Endothelial cell (in vitro differentiated cells): ENCODE measurements at regions not wholly inside any gene's neighbourhood (a gene's known extent, or its start where the extent isn't known, plus 50 kb on each side); places are given as distances from the start of the nearest gene placed in this dataset.

Experiments used
- DNase-seq: peaks from one replicate; pipeline ENCODE4 v3.0.0; 2021; ENCODE audit warnings: low spot score
- H3K27ac Mint-ChIP-seq: one replicate; pipeline ENCODE4 v1.8.0; 2021; ENCODE audit warnings: mixed read lengths, inconsistent platforms; ENCODE audit not compliant: unreplicated experiment
- H3K27me3 Mint-ChIP-seq: one replicate; pipeline ENCODE4 v1.8.0; 2021; ENCODE audit warnings: mild to moderate bottlenecking, moderate library complexity, mixed read lengths, inconsistent platforms; ENCODE audit not compliant: unreplicated experiment
- H3K36me3 Mint-ChIP-seq: one replicate; pipeline ENCODE4 v1.8.0; 2021; ENCODE audit warnings: mild to moderate bottlenecking, low read depth, mixed read lengths, inconsistent platforms; ENCODE audit not compliant: unreplicated experiment
- H3K4me1 Mint-ChIP-seq: one replicate; pipeline ENCODE4 v1.8.0; 2021; ENCODE audit warnings: mild to moderate bottlenecking, mixed read lengths, inconsistent platforms; ENCODE audit not compliant: unreplicated experiment
- H3K4me3 Mint-ChIP-seq: one replicate; pipeline ENCODE4 v1.8.0; 2021; ENCODE audit warnings: mild to moderate bottlenecking, mixed read lengths, inconsistent platforms; ENCODE audit not compliant: unreplicated experiment
- H3K9me3 Mint-ChIP-seq: one replicate; pipeline ENCODE4 v1.8.0; 2021; ENCODE audit warnings: mixed read lengths, inconsistent platforms; ENCODE audit not compliant: unreplicated experiment
- CTCF ChIP-seq: fragments of 200-600 bp; sonication (generic); IDR thresholded peaks from one replicate; pipeline ENCODE4 v1.5.0; 2021; ENCODE audit warnings: antibody characterized with exemption; ENCODE audit not compliant: unreplicated experiment

GRCh38 chrX:78456909-78457308 lies 129.5 kb upstream of the CYSLTR1 start:
- H3K27ac Mint-ChIP-seq = no peak overlapping the region
- H3K4me3 Mint-ChIP-seq = no peak overlapping the region
- no peaks in the 10 kb centered on the region for H3K4me1 Mint-ChIP-seq
- no peak for TF ChIP-seq CTCF
- no peaks in the 10 kb centered on the region for H3K36me3 Mint-ChIP-seq
- DNase-seq = no peak
- H3K27me3 Mint-ChIP-seq = no peaks in the 10 kb centered on the region
- no peaks in the 10 kb centered on the region for H3K9me3 Mint-ChIP-seq

- Mint-ChIP-seq H3K9me3 (no peaks in the 10 kb centered on the region), H3K4me1 (no peaks in the 10 kb centered on the region), H3K4me3 (no peak overlapping the region), H3K27me3 (no peaks in the 10 kb centered on the region), H3K36me3 (no peaks in the 10 kb centered on the region), H3K27ac (no peak overlapping the region)
- no peak for TF ChIP-seq CTCF
- DNase-seq = no peak
Measured at GRCh38 chrX:78455901-78456300, 128.5 kb upstream of the CYSLTR1 start.

GRCh38 chrX:78452356-78452755 lies 124.9 kb upstream of the CYSLTR1 start:
- Mint-ChIP-seq H3K9me3 (no peaks in the 10 kb centered on the region), H3K4me3 (no peak overlapping the region), H3K27me3 (no peaks in the 10 kb centered on the region), H3K36me3 (no peaks in the 10 kb centered on the region), H3K4me1 (no peaks in the 10 kb centered on the region), H3K27ac (no peak overlapping the region)
- no peak for TF ChIP-seq CTCF
- no peak for DNase-seq

GRCh38 chrX:78437621-78438020 lies 110.2 kb upstream of the CYSLTR1 start:
- Mint-ChIP-seq H3K27ac (no peak overlapping the region), H3K4me3 (no peak overlapping the region), H3K27me3 (no peaks in the 10 kb centered on the region), H3K9me3 (no peaks in the 10 kb centered on the region), H3K36me3 (no peaks in the 10 kb centered on the region), H3K4me1 (peaks cover 5% of the 10 kb centered on the region)
- no peak for DNase-seq
- TF ChIP-seq CTCF = no peak

- no peak overlapping the region for H3K4me3 Mint-ChIP-seq
- TF ChIP-seq CTCF = no peak
- no peak overlapping the region for H3K27ac Mint-ChIP-seq
- no peak for DNase-seq
- no peaks in the 10 kb centered on the region for H3K9me3 Mint-ChIP-seq
- no peaks in the 10 kb centered on the region for H3K4me1 Mint-ChIP-seq
- H3K36me3 Mint-ChIP-seq = no peaks in the 10 kb centered on the region
- H3K27me3 Mint-ChIP-seq = no peaks in the 10 kb centered on the region
Measured at GRCh38 chrX:78429172-78429571, 101.8 kb upstream of the CYSLTR1 start.
